ENCODE measurements at regions not wholly inside any gene's neighbourhood (a gene's known extent, or its start where the extent isn't known, plus 50 kb on each side); places are given as distances from the start of the nearest gene placed in this dataset.

DNA sequence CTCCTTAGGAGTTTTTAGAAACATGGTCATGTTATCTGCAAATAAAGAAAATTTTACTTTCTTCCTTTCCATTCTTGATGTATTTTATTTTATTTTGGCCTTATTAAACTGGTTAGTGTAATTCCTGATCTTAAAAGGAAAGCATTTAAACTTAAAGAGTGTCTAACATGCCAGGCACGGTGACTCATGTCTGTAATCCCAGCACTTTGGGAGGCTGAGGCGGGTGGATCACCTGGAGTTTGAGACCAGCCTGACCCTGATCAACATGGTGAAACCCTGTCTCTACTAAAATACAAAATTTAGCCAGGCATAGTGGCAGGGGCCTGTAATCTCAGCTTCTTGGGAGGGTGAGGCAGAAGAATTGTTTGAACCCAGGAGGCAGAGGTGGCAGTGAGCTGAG lies 281.3 kb downstream of the PTTG2 start:
- Mint-ChIP-seq H3K27me3 (peaks cover 4% of the 10 kb centered on the region), H3K9me3 (no peaks in the 10 kb centered on the region), H3K4me3 (no peak overlapping the region), H3K36me3 (ENCODE audit: low read depth) (no peaks in the 10 kb centered on the region), H3K4me1 (no peaks in the 10 kb centered on the region), H3K27ac (no peak overlapping the region)
- ChIA-PET CTCF (no interaction called here), POLR2A (no interaction called here)
- DNase-seq: no peak
- ATAC-seq (ENCODE audit: low read depth): no peak
- TF ChIP-seq, protein P1, sequence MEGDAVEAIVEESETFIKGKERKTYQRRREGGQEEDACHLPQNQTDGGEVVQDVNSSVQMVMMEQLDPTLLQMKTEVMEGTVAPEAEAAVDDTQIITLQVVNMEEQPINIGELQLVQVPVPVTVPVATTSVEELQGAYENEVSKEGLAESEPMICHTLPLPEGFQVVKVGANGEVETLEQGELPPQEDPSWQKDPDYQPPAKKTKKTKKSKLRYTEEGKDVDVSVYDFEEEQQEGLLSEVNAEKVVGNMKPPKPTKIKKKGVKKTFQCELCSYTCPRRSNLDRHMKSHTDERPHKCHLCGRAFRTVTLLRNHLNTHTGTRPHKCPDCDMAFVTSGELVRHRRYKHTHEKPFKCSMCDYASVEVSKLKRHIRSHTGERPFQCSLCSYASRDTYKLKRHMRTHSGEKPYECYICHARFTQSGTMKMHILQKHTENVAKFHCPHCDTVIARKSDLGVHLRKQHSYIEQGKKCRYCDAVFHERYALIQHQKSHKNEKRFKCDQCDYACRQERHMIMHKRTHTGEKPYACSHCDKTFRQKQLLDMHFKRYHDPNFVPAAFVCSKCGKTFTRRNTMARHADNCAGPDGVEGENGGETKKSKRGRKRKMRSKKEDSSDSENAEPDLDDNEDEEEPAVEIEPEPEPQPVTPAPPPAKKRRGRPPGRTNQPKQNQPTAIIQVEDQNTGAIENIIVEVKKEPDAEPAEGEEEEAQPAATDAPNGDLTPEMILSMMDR (IDR thresholded peaks at IDR 0.05): no peak
- intact Hi-C loops (cut with micrococcal nuclease): no loop called here

DNA sequence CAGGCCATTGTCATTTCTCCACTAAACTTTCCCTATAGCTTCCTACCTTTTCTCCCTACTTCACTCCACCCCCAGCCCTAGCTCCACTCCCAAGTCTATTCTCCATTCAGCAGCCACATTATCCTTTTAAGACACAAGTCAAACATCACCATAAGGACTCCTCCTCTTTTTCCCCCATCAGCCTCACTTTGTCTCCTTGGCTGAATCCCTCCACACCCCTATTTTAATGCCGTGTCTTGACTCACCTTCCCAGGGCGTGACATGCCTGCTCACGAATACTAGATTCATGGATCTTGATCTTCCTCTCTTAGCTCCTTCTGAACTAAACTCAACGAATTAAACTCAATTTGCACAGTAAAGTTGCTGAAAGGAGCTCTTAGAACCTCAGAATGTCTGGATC lies 281.9 kb downstream of the PTTG2 start:
- no peak for ATAC-seq (ENCODE audit: low read depth)
- DNase-seq: no peak
- H3K27ac Mint-ChIP-seq: no peak overlapping the region
- no peaks in the 10 kb centered on the region for H3K36me3 Mint-ChIP-seq (ENCODE audit: low read depth)
- POLR2A ChIA-PET: interaction anchor here (0.6 kb wide), 1 partner anchor 103 kb away, joined by 3 read pairs; no protein-coding TSS in a partner anchor
- H3K4me1 Mint-ChIP-seq: no peaks in the 10 kb centered on the region
- intact Hi-C loops (cut with micrococcal nuclease): no loop called here
- TF ChIP-seq, protein P1 (IDR thresholded peaks at IDR 0.05): no peak
- no peaks in the 10 kb centered on the region for H3K9me3 Mint-ChIP-seq
- CTCF ChIA-PET: no interaction called here
- no peak overlapping the region for H3K4me3 Mint-ChIP-seq
- peaks cover 4% of the 10 kb centered on the region for H3K27me3 Mint-ChIP-seq

DNA sequence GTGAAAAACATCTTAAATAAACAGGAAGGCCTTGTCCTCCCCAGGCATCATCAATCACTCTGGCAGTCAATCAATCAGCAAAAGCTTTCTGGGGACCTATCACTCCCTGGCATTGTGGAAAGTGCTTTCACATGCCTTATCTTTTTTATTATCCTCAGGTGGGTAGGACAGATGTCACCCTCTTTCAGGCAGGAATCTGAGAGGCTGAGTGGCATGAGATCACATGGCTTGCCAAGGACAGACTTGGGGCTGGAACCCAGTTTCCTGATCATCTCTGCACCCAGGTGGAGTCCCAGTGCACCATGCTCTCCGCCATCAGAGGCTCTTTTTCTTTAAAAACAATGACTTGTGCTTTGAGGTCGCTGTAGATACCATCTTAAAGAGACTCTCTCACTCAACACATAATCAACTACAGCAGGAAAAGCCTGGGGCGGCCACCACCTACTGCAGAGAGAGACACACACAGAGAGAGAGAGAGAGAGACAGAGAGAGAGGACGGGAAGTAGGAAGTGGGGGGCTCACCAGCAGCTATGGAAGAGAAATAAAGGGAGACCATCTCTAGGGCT lies 282.7 kb downstream of the PTTG2 start:
- Mint-ChIP-seq H3K4me3 (no peak overlapping the region), H3K27me3 (peaks cover 4% of the 10 kb centered on the region), H3K27ac (no peak overlapping the region), H3K36me3 (ENCODE audit: low read depth) (no peaks in the 10 kb centered on the region), H3K9me3 (no peaks in the 10 kb centered on the region), H3K4me1 (no peaks in the 10 kb centered on the region)
- TF ChIP-seq, protein P1 (IDR thresholded peaks at IDR 0.05): no peak
- CTCF ChIA-PET: no interaction called here
- intact Hi-C loops (cut with micrococcal nuclease): no loop called here
- POLR2A ChIA-PET: interaction anchor here (0.6 to 0.8 kb wide), 2 partner anchors 102 to 1691 kb away, joined by 3 to 8 read pairs; no protein-coding TSS in a partner anchor
- ATAC-seq (ENCODE audit: low read depth): no peak
- no peak for DNase-seq

DNA sequence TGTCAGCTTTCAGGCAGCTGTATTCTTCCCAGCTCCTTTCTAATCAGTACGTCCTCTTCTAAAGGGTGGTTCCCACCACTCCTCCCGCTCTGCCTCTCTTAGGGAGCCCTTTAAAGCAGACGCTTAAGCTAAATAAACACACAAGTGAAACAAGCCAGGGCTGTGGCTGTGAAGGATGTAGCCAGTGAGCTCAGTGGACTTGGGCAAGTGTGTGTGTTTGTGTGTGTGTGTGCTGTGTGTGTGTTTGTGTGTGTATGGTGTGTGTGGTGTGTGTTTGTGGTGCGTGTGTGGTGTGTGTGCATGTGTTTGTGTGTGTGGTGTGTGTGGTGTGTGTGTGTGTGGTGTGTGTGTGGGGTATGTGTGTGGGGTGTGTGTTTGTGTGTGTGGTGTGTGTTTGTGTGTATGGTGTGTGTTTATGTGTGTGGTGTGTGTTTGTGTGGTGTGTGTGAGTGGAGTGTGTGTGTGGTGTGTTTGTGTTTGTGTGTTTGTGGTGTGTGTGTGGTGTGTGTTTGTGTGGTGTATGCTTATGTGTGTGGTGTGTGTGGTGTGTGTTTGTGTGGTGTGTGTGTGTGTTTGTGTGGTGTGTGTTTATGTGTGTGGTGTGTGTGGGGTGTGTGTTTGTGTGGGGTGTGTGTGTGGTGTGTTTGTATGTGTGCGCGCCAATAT lies 283.3 kb downstream of the PTTG2 start:
- intact Hi-C loops (cut with micrococcal nuclease): no loop called here
- H3K27me3 Mint-ChIP-seq: peaks cover 4% of the 10 kb centered on the region
- no peak for DNase-seq
- TF ChIP-seq, protein P1 (IDR thresholded peaks at IDR 0.05): no peak
- H3K4me3 Mint-ChIP-seq: no peak overlapping the region
- ChIA-PET POLR2A (interaction anchor here (0.8 kb wide), 1 partner anchor 1691 kb away, joined by 8 read pairs; no protein-coding TSS in a partner anchor), CTCF (no interaction called here)
- no peak overlapping the region for H3K27ac Mint-ChIP-seq
- H3K36me3 Mint-ChIP-seq (ENCODE audit: low read depth): no peaks in the 10 kb centered on the region
- ATAC-seq (ENCODE audit: low read depth): no peak
- H3K9me3 Mint-ChIP-seq: no peaks in the 10 kb centered on the region
- H3K4me1 Mint-ChIP-seq: no peaks in the 10 kb centered on the region

DNA sequence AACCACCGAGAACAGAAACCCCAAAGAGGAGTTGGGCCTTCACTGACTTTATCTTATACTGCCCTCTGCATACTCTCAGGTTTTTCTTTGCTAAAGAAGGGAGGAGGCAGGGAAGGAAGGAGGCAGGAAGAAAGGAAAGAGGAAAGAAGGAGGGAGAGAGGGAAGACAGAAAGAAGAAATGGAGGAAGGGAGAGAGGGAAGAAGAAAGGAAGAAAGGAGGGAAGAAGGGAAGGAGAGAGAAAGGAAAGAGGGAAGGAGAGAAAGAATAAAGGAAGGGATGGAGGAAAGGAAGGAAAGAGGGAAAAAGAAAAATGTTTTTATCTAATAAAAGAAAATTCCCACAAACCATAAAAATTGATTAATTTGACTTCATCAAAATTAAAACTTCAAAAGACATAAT lies 294.6 kb downstream of the PTTG2 start:
- Mint-ChIP-seq H3K27ac (no peak overlapping the region), H3K36me3 (ENCODE audit: low read depth) (no peaks in the 10 kb centered on the region), H3K4me1 (no peaks in the 10 kb centered on the region), H3K27me3 (peaks cover 8% of the 10 kb centered on the region), H3K4me3 (no peak overlapping the region), H3K9me3 (peaks cover 15% of the 10 kb centered on the region)
- POLR2A ChIA-PET: no interaction called here
- DNase-seq: no peak
- intact Hi-C loops (cut with micrococcal nuclease): no loop called here
- no peak for ATAC-seq (ENCODE audit: low read depth)
- CTCF ChIA-PET: no interaction called here
- TF ChIP-seq, protein P1 (IDR thresholded peaks at IDR 0.05): no peak
